ENCODE measurements at regions not wholly inside any gene's neighbourhood (a gene's known extent, or its start where the extent isn't known, plus 50 kb on each side); places are given as distances from the start of the nearest gene placed in this dataset.
A peak's percentile ranks its signal among the peaks of the same experiment; 100 is the strongest.

GRCh38 chr2:128392207-128392606 is 73.5 kb upstream of the HS6ST1 start:
- no peak overlapping the region for H3K27ac ChIP-seq
- no peaks in the 10 kb centered on the region for H3K9me3 ChIP-seq
- intact Hi-C loops (cut with DNase I), result no loop called here
- no peak overlapping the region for H3K4me3 ChIP-seq
- DNase-seq (no peak), ATAC-seq (no peak)
- H3K27me3 ChIP-seq, result no peaks in the 10 kb centered on the region
- TF ChIP-seq, protein P1, sequence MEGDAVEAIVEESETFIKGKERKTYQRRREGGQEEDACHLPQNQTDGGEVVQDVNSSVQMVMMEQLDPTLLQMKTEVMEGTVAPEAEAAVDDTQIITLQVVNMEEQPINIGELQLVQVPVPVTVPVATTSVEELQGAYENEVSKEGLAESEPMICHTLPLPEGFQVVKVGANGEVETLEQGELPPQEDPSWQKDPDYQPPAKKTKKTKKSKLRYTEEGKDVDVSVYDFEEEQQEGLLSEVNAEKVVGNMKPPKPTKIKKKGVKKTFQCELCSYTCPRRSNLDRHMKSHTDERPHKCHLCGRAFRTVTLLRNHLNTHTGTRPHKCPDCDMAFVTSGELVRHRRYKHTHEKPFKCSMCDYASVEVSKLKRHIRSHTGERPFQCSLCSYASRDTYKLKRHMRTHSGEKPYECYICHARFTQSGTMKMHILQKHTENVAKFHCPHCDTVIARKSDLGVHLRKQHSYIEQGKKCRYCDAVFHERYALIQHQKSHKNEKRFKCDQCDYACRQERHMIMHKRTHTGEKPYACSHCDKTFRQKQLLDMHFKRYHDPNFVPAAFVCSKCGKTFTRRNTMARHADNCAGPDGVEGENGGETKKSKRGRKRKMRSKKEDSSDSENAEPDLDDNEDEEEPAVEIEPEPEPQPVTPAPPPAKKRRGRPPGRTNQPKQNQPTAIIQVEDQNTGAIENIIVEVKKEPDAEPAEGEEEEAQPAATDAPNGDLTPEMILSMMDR (IDR thresholded peaks at IDR 0.05), result no peak
- H3K4me1 ChIP-seq, result no peaks in the 10 kb centered on the region
- no peaks in the 10 kb centered on the region for H3K36me3 ChIP-seq

GRCh38 chr2:128394007-128394730 is 75.5 kb upstream of the HS6ST1 start:
- no peaks in the 10 kb centered on the region for H3K4me1 ChIP-seq
- no peaks in the 10 kb centered on the region for H3K27me3 ChIP-seq
- H3K36me3 ChIP-seq, result no peaks in the 10 kb centered on the region
- H3K27ac ChIP-seq, result no peak overlapping the region
- DNase-seq (peak in 1 of 4 donors; percentile 15), ATAC-seq (no peak)
- H3K4me3 ChIP-seq, result no peak overlapping the region
- no peaks in the 10 kb centered on the region for H3K9me3 ChIP-seq
- intact Hi-C loops (cut with DNase I), result no loop called here
- TF ChIP-seq, protein P1 (IDR thresholded peaks at IDR 0.05), result no peak

- no peak for ATAC-seq
- TF ChIP-seq, protein P1 (IDR thresholded peaks at IDR 0.05), result no peak
- intact Hi-C loops (cut with DNase I), result no loop called here
Measured at GRCh38 chr2:128395196-128395595, 76.5 kb upstream of the HS6ST1 start.

GRCh38 chr2:128395640-128396499 is 77.2 kb upstream of the HS6ST1 start:
- H3K27ac ChIP-seq, result no peak overlapping the region
- ATAC-seq (no peak), DNase-seq (no peak)
- no peaks in the 10 kb centered on the region for H3K4me1 ChIP-seq
- H3K9me3 ChIP-seq, result no peaks in the 10 kb centered on the region
- H3K27me3 ChIP-seq, result no peaks in the 10 kb centered on the region
- H3K36me3 ChIP-seq, result no peaks in the 10 kb centered on the region
- H3K4me3 ChIP-seq, result no peak overlapping the region
- intact Hi-C loops (cut with DNase I), result no loop called here
- TF ChIP-seq, protein P1 (IDR thresholded peaks at IDR 0.05), result no peak

More at GRCh38 chr2:128395196-128395595, 76.5 kb upstream of the HS6ST1 start:
- DNase-seq, result no peak
- Histone ChIP-seq H3K9me3 (no peaks in the 10 kb centered on the region), H3K27me3 (no peaks in the 10 kb centered on the region), H3K4me1 (no peaks in the 10 kb centered on the region), H3K4me3 (no peak overlapping the region), H3K36me3 (no peaks in the 10 kb centered on the region), H3K27ac (no peak overlapping the region)

- ATAC-seq, result no peak
- Histone ChIP-seq H3K9me3 (no peaks in the 10 kb centered on the region), H3K4me1 (no peaks in the 10 kb centered on the region), H3K36me3 (no peaks in the 10 kb centered on the region), H3K27ac (no peak overlapping the region), H3K27me3 (no peaks in the 10 kb centered on the region), H3K4me3 (no peak overlapping the region)
- TF ChIP-seq, protein P1 (IDR thresholded peaks at IDR 0.05), result no peak
- intact Hi-C loops (cut with DNase I), result no loop called here
- DNase-seq, result no peak
Measured at GRCh38 chr2:128396500-128396891, 77.8 kb upstream of the HS6ST1 start.
